Fibroblast of upper back skin (primary cell): ENCODE measurements at regions not wholly inside any gene's neighbourhood (a gene's known extent, or its start where the extent isn't known, plus 50 kb on each side); places are given as distances from the start of the nearest gene placed in this dataset.
A peak's percentile ranks its signal among the peaks of the same experiment; 100 is the strongest.
"Not testable (repeated sequence)": the region's sequence is repeated elsewhere in the genome, so short reads cannot be mapped to it uniquely, and the experiment has no call there.

Experiments used
- DNase-seq: peaks from one replicate; pipeline ENCODE4 v3.0.0-alpha.2; 2013

GRCh38 chr3:96491023-96491422 is 323.4 kb upstream of the EPHA6 start:
- DNase-seq: no peak

GRCh38 chr3:96491868-96492267 is 322.5 kb upstream of the EPHA6 start:
- DNase-seq: no peak

GRCh38 chr3:96510334-96510733 is 304.1 kb upstream of the EPHA6 start:
- DNase-seq: no peak

GRCh38 chr3:96537165-96537564 is 277.2 kb upstream of the EPHA6 start:
- DNase-seq: no peak

GRCh38 chr3:96538186-96538585 is 276.2 kb upstream of the EPHA6 start:
- no peak for DNase-seq

GRCh38 chr3:96548073-96548472 is 266.3 kb upstream of the EPHA6 start:
- no peak for DNase-seq

- DNase-seq: no peak
These were observed 237.5 kb upstream of the EPHA6 start for GRCh38 chr3:96576935-96577334.

GRCh38 chr3:96584066-96584465 is 230.3 kb upstream of the EPHA6 start:
- no peak for DNase-seq

GRCh38 chr3:96606865-96607264 is 207.5 kb upstream of the EPHA6 start:
- DNase-seq: not testable (repeated sequence)

- DNase-seq: no peak
These were observed 194.9 kb upstream of the EPHA6 start for GRCh38 chr3:96619475-96619874.

- no peak for DNase-seq
These were observed 191.5 kb upstream of the EPHA6 start for GRCh38 chr3:96622878-96623277.

GRCh38 chr3:96631050-96631449 is 183.3 kb upstream of the EPHA6 start:
- no peak for DNase-seq

- DNase-seq: no peak
These were observed 167.8 kb upstream of the EPHA6 start for GRCh38 chr3:96646596-96646995.

GRCh38 chr3:96657710-96658109 is 156.7 kb upstream of the EPHA6 start:
- DNase-seq: no peak

- DNase-seq: not testable (repeated sequence)
These were observed 142.4 kb upstream of the EPHA6 start for GRCh38 chr3:96671861-96672595.

GRCh38 chr3:96677156-96677555 is 137.2 kb upstream of the EPHA6 start:
- DNase-seq: no peak

GRCh38 chr3:96678325-96678724 is 136.1 kb upstream of the EPHA6 start:
- DNase-seq: no peak

- peak; percentile 1 for DNase-seq
These were observed 113.8 kb upstream of the EPHA6 start for GRCh38 chr3:96700322-96701315.

- DNase-seq: no peak
These were observed 108.5 kb upstream of the EPHA6 start for GRCh38 chr3:96705895-96706294.

GRCh38 chr3:96706509-96706908 is 107.9 kb upstream of the EPHA6 start:
- no peak for DNase-seq

GRCh38 chr3:96711816-96712215 is 102.6 kb upstream of the EPHA6 start:
- no peak for DNase-seq

- no peak for DNase-seq
These were observed 101.6 kb upstream of the EPHA6 start for GRCh38 chr3:96712792-96713191.

- DNase-seq: no peak
These were observed 94.5 kb upstream of the EPHA6 start for GRCh38 chr3:96719921-96720320.

GRCh38 chr3:96731031-96731430 is 83.4 kb upstream of the EPHA6 start:
- no peak for DNase-seq
